Lung (tissue), 11 donors: ENCODE measurements at regions not wholly inside any gene's neighbourhood (a gene's known extent, or its start where the extent isn't known, plus 50 kb on each side); places are given as distances from the start of the nearest gene placed in this dataset.

Experiments
- ATAC-seq: fragments of 200-7000 bp; cut with Tn5 transposase; one replicate; pipeline ENCODE4 v1.9.1; 2020; ENCODE audit warnings: moderate number of reproducible peaks; ENCODE audit not compliant: insufficient read depth, low FRiP score
- DNase-seq, 3 donors: peaks; one replicate each; pipeline ENCODE4 v3.0.0-alpha.2; 2013 to 2017
- H3K27ac ChIP-seq, 2 donors: one replicate each; pipeline ENCODE4 v1.5.1; 2013; ENCODE audit warnings: mild to moderate bottlenecking in 2 of 2, moderate library complexity in 2 of 2, control low read depth in 1 of 2, inconsistent platforms in 1 of 2, low read depth in 1 of 2, low read length in 1 of 2
- H3K27me3 ChIP-seq, 3 donors: one replicate each; pipeline ENCODE4 v1.5.1; 2013; ENCODE audit warnings: low read length in 2 of 3; ENCODE audit not compliant: control insufficient read depth in 3 of 3, insufficient read depth in 3 of 3
- H3K36me3 ChIP-seq, 4 donors: one replicate each; pipeline ENCODE4 v1.5.1; 2013; ENCODE audit warnings: low read length in 4 of 4, mild to moderate bottlenecking in 1 of 4, moderate library complexity in 1 of 4; ENCODE audit not compliant: control insufficient read depth in 4 of 4, insufficient read depth in 4 of 4
- H3K4me1 ChIP-seq, 5 donors: one replicate each; pipeline ENCODE4 v1.5.1; 2013; ENCODE audit warnings: low read length in 5 of 5, mild to moderate bottlenecking in 2 of 5, moderate library complexity in 1 of 5; ENCODE audit not compliant: control insufficient read depth in 5 of 5, insufficient read depth in 5 of 5
- H3K4me3 ChIP-seq: one replicate; pipeline ENCODE4 v1.5.1; 2013; ENCODE audit warnings: mild to moderate bottlenecking, control low read depth, moderate library complexity
- H3K9ac ChIP-seq, 2 donors: one replicate each; pipeline ENCODE4 v1.5.1; 2013; ENCODE audit warnings: low read length in 2 of 2, control low read depth in 1 of 2; ENCODE audit not compliant: insufficient read depth in 1 of 2
- H3K9me3 ChIP-seq, 4 donors: one replicate each; pipeline ENCODE4 v1.5.1; 2013; ENCODE audit warnings: low read length in 3 of 4, mild to moderate bottlenecking in 1 of 4, moderate library complexity in 1 of 4; ENCODE audit not compliant: control insufficient read depth in 4 of 4, insufficient read depth in 3 of 4
- WGBS, 2 donors: extraction: QIAGEN DNeasy Blood & Tissue Kit; methylation state at CpG; one replicate each; pipeline ENCODE4 v1.1.7; 2013; 5-methylcytosine and 5-hydroxymethylcytosine counted together
- TF ChIP-seq, protein P1 (sequence below): IDR thresholded peaks from 2 replicates; pipeline ENCODE4 v1.5.1; 2012; ENCODE audit warnings: mild to moderate bottlenecking; ENCODE audit errors: control extremely low read depth, extremely low read depth
- donor health status: control.
- donor health status: control.
- donor health status: Bipolar disorder and iron deficiency.
- donor health status: healthy.
- donor health status: DM: yes; HTN: yes; CAD: no.

DNA sequence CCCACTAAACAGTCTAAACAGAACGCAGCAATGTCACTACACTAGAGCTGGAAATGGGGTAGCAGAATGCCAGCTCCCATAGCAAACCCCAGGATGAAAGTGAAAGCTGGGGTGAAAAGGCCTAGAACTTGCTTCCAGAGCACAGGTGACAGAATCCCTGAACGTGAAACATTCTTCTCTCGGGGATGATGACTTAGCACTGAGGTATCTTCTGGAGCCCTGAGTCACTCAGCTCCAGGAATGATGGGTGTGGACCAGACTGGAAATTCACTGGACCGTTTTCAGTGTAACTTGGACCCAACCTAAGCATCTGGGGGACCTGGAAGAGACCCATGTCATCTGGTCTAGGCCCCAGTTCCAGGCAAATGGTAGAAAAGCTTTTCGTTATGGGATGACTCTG, 108.9 kb downstream of the CDC7 start:
- DNase-seq (no peak), ATAC-seq (no peak)
- Histone ChIP-seq H3K4me3 (no peak overlapping the region), H3K27me3 (no peaks in the 10 kb centered on the region), H3K9me3 (peaks cover 0 to 2% (median 0%) of the 10 kb centered on the region in 4 donors), H3K4me1 (peaks cover 0 to 9% (median 0%) of the 10 kb centered on the region in 5 donors), H3K9ac (no peak overlapping the region), H3K27ac (no peak overlapping the region), H3K36me3 (no peaks in the 10 kb centered on the region)
- TF ChIP-seq, protein P1, sequence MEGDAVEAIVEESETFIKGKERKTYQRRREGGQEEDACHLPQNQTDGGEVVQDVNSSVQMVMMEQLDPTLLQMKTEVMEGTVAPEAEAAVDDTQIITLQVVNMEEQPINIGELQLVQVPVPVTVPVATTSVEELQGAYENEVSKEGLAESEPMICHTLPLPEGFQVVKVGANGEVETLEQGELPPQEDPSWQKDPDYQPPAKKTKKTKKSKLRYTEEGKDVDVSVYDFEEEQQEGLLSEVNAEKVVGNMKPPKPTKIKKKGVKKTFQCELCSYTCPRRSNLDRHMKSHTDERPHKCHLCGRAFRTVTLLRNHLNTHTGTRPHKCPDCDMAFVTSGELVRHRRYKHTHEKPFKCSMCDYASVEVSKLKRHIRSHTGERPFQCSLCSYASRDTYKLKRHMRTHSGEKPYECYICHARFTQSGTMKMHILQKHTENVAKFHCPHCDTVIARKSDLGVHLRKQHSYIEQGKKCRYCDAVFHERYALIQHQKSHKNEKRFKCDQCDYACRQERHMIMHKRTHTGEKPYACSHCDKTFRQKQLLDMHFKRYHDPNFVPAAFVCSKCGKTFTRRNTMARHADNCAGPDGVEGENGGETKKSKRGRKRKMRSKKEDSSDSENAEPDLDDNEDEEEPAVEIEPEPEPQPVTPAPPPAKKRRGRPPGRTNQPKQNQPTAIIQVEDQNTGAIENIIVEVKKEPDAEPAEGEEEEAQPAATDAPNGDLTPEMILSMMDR: no peak
- WGBS, 2 donors: 81 to 94% methylated on average over 5 of the region's 5 CpGs

DNA sequence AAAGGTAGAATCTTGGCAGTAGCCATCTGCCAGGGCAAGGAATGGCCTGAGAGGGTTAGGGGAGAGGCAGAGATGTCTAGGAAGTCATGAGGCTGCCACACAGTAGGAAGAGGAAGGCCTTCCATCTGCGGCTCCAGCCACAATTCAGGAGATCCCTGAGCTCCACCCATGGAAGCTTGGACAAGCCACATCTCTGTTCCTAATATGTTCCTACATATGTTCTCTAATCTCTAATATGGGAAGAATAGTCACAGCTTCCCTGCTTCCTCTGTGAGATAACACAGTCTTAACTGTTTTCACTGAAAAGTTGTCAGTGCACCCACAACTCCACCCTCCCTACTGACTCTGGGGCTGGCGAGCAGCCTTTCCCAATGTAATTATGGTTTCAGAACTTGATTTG, 109.5 kb downstream of the CDC7 start:
- no peak for ATAC-seq
- WGBS, 2 donors: 98 to 100% methylated on average over 2 of the region's 2 CpGs

DNA sequence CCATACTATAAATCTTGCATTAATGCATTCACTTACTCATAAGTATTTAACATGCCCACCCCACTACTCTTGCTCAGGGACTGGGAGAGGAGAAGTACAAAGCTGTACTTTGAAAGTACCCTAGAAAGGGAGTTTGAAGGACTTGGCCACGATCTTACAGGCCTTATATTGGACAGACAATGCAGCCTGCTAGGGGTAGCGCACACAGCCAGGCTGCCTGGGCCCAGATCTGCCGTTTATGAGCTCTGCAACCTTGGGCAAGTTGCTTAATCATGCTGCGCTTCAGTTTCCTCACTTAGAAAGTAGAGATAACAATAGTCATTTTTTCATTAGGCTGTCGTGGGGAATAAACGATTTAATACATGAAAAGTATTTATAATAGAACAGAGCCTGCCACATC, 110.1 kb downstream of the CDC7 start:
- WGBS, 2 donors: 77 to 84% methylated on average over 6 of the region's 6 CpGs

More for the DNA sequence above, 109.5 kb downstream of the CDC7 start:
- no peak for DNase-seq
- H3K27ac ChIP-seq: no peak overlapping the region
- H3K4me3 ChIP-seq: no peak overlapping the region
- H3K4me1 ChIP-seq: peaks cover 0 to 9% (median 0%) of the 10 kb centered on the region in 5 donors
- no peaks in the 10 kb centered on the region for H3K27me3 ChIP-seq
- TF ChIP-seq, protein P1: no peak
- H3K9ac ChIP-seq: no peak overlapping the region
- H3K9me3 ChIP-seq: peaks cover 0 to 2% (median 0%) of the 10 kb centered on the region in 4 donors
- H3K36me3 ChIP-seq: no peaks in the 10 kb centered on the region

More for the DNA sequence above, 110.1 kb downstream of the CDC7 start:
- Histone ChIP-seq H3K9me3 (peaks cover 0 to 2% (median 0%) of the 10 kb centered on the region in 4 donors), H3K27ac (no peak overlapping the region), H3K4me1 (peaks cover 0 to 9% (median 0%) of the 10 kb centered on the region in 5 donors), H3K27me3 (no peaks in the 10 kb centered on the region), H3K4me3 (no peak overlapping the region), H3K36me3 (no peaks in the 10 kb centered on the region), H3K9ac (no peak overlapping the region)
- TF ChIP-seq, protein P1: no peak
- no peak for DNase-seq
- ATAC-seq: no peak
